Mucosa of descending colon (tissue), 3 donors: ENCODE measurements at regions not wholly inside any gene's neighbourhood (a gene's known extent, or its start where the extent isn't known, plus 50 kb on each side); places are given as distances from the start of the nearest gene placed in this dataset.

ENCODE experiments used
- ATAC-seq: fragments of 200-7000 bp; cut with Tn5 transposase; one replicate; pipeline ENCODE4 v1.9.1; 2020; ENCODE audit warnings: mild to moderate bottlenecking, moderate library complexity
- DNase-seq, 3 donors: peaks; one replicate each; pipeline ENCODE4 v3.0.0-alpha.2; 2020
- H3K36me3 ChIP-seq: fragments of 200-600 bp; one replicate; pipeline ENCODE4 v1.8.0; 2021; ENCODE audit warnings: low read depth, mild to moderate bottlenecking
- H3K4me1 ChIP-seq: fragments of 200-600 bp; one replicate; pipeline ENCODE4 v1.8.0; 2021; ENCODE audit warnings: low read depth, mild to moderate bottlenecking
- H3K4me3 ChIP-seq: fragments of 200-600 bp; one replicate; pipeline ENCODE4 v1.8.0; 2021; ENCODE audit warnings: mild to moderate bottlenecking
- H3K9me3 ChIP-seq: fragments of 200-600 bp; one replicate; pipeline ENCODE4 v1.8.0; 2021; ENCODE audit warnings: mild to moderate bottlenecking
- CTCF ChIP-seq: fragments of 200-600 bp; IDR thresholded peaks from one replicate; pipeline ENCODE4 v1.8.0; 2022; ENCODE audit warnings: antibody characterized with exemption, mild to moderate bottlenecking
- intact Hi-C, 2 donors: fragments of 100-400 bp; cut with DNase I in 1 of 2; cut with micrococcal nuclease in 1 of 2; formaldehyde crosslinking; loops; one replicate each; pipeline versions ENCODE4 v1.11.0 to v1.11.1; 2022; cut with DNase I, micrococcal nuclease
- donor health status: DM: no; HTN: no; CAD: no; lungs with moderate emphysema.
- donor health status: DM: no; HTN: no; CAD: no.
- donor health status: DM: no; HTN: yes; CAD: no.

GRCh38 chr1:200240656-200241055 lies 169.2 kb downstream of the ZNF281 start:
- Histone ChIP-seq H3K36me3 (no peaks in the 10 kb centered on the region), H3K4me3 (no peak overlapping the region), H3K9me3 (no peaks in the 10 kb centered on the region), H3K4me1 (peaks cover 3% of the 10 kb centered on the region)
- TF ChIP-seq CTCF, result no peak
- intact Hi-C loops, result no loop called here
- no peak for ATAC-seq
- DNase-seq, result peak in 1 of 3 donors; percentile 9

GRCh38 chr1:200238311-200238710 lies 171.5 kb downstream of the ZNF281 start:
- peaks cover 3% of the 10 kb centered on the region for H3K4me1 ChIP-seq
- H3K9me3 ChIP-seq, result no peaks in the 10 kb centered on the region
- no peak for ATAC-seq
- H3K36me3 ChIP-seq, result no peaks in the 10 kb centered on the region
- intact Hi-C loops, result no loop called here
- no peak overlapping the region for H3K4me3 ChIP-seq
- no peak for TF ChIP-seq CTCF
- no peak for DNase-seq

GRCh38 chr1:200237066-200237465 lies 172.8 kb downstream of the ZNF281 start:
- Histone ChIP-seq H3K9me3 (no peaks in the 10 kb centered on the region), H3K4me3 (no peak overlapping the region), H3K4me1 (no peaks in the 10 kb centered on the region), H3K36me3 (no peaks in the 10 kb centered on the region)
- ATAC-seq, result no peak
- TF ChIP-seq CTCF, result no peak
- no peak for DNase-seq
- intact Hi-C loops, result no loop called here

GRCh38 chr1:200234938-200235337 lies 174.9 kb downstream of the ZNF281 start:
- Histone ChIP-seq H3K36me3 (no peaks in the 10 kb centered on the region), H3K4me1 (no peaks in the 10 kb centered on the region), H3K4me3 (no peak overlapping the region), H3K9me3 (no peaks in the 10 kb centered on the region)
- no peak for TF ChIP-seq CTCF
- intact Hi-C loops, result no loop called here
- no peak for ATAC-seq
- DNase-seq, result no peak

- Histone ChIP-seq H3K9me3 (no peaks in the 10 kb centered on the region), H3K4me3 (no peak overlapping the region), H3K4me1 (no peaks in the 10 kb centered on the region), H3K36me3 (no peaks in the 10 kb centered on the region)
- no peak for TF ChIP-seq CTCF
- DNase-seq (no peak), ATAC-seq (no peak)
- intact Hi-C loops, result no loop called here
These were observed 176.4 kb downstream of the ZNF281 start for GRCh38 chr1:200233393-200233792.

GRCh38 chr1:200231787-200232231 lies 178.0 kb downstream of the ZNF281 start:
- intact Hi-C loops, result no loop called here
- TF ChIP-seq CTCF, result no peak
- Histone ChIP-seq H3K9me3 (no peaks in the 10 kb centered on the region), H3K4me3 (no peak overlapping the region), H3K36me3 (no peaks in the 10 kb centered on the region), H3K4me1 (no peaks in the 10 kb centered on the region)
- DNase-seq, result no peak
- no peak for ATAC-seq
